CD14-positive monocyte (primary cell): ENCODE measurements at regions not wholly inside any gene's neighbourhood (a gene's known extent, or its start where the extent isn't known, plus 50 kb on each side); places are given as distances from the start of the nearest gene placed in this dataset.

Experiments used
- DNase-seq, 3 donors: peaks; one replicate each; pipeline ENCODE4 v3.0.0-alpha.2; 2011 to 2022
- H2AFZ ChIP-seq: 2 replicates; pipeline ENCODE4 v1.6.0; 2012; ENCODE audit warnings: mild to moderate bottlenecking, low read depth, low read length, inconsistent platforms; ENCODE audit not compliant: insufficient read depth, poor library complexity, severe bottlenecking
- H3K27ac ChIP-seq, 2 donors: 1 replicate in 1 of 2; 2 replicates in 1 of 2; pipeline ENCODE4 v1.5.1; 2012 to 2013; ENCODE audit warnings: low read length in 2 of 2, control low read depth in 1 of 2, inconsistent platforms in 1 of 2, low read depth in 1 of 2, mild to moderate bottlenecking in 1 of 2
- H3K27me3 ChIP-seq, 2 donors: one replicate each; pipeline versions ENCODE4 v1.6.0 to v1.6.1; 2011 to 2013; ENCODE audit warnings: low read length in 2 of 2; ENCODE audit not compliant: control insufficient read depth in 2 of 2, insufficient read depth in 2 of 2
- H3K36me3 ChIP-seq, 2 donors: replicated peaks in 1 of 2; 1 replicate in 1 of 2; 2 replicates in 1 of 2; pipeline versions ENCODE4 v1.5.1 to v1.6.1; 2012 to 2013; ENCODE audit warnings: low read length in 2 of 2, control low read depth in 1 of 2, inconsistent platforms in 1 of 2, mild to moderate bottlenecking in 1 of 2; ENCODE audit not compliant: insufficient read depth in 2 of 2, control insufficient read depth in 1 of 2
- H3K4me1 ChIP-seq, 2 donors: 1 replicate in 1 of 2; 2 replicates in 1 of 2; pipeline versions ENCODE4 v1.5.1 to v1.6.1; 2012 to 2013; ENCODE audit warnings: low read length in 2 of 2, control low read depth in 1 of 2, inconsistent platforms in 1 of 2, mild to moderate bottlenecking in 1 of 2, moderate library complexity in 1 of 2; ENCODE audit not compliant: insufficient read depth in 2 of 2, control insufficient read depth in 1 of 2
- H3K4me2 ChIP-seq: replicated peaks from 2 replicates; pipeline ENCODE3; 2012; ENCODE audit warnings: low read length, moderate library complexity, mild to moderate bottlenecking; ENCODE audit not compliant: poor library complexity, severe bottlenecking; ENCODE audit errors: extremely low read depth
- H3K4me3 ChIP-seq, 3 experiments: fragments of 200-600 bp in 1 of 3; sonication (generic) in 1 of 3; replicated peaks in 1 of 3; 1 replicate in 2 of 3; 2 replicates in 1 of 3; pipeline ENCODE4 v1.5.1; 2011 to 2013; ENCODE audit warnings: low read length in 3 of 3, mild to moderate bottlenecking in 3 of 3, control low read depth in 2 of 3, low read depth in 2 of 3, inconsistent platforms in 1 of 3, moderate library complexity in 1 of 3
- H3K79me2 ChIP-seq: 2 replicates; pipeline ENCODE4 v1.6.0; 2012; ENCODE audit warnings: mild to moderate bottlenecking, control low read depth, inconsistent platforms, low read length, moderate library complexity; ENCODE audit not compliant: insufficient read depth
- H3K9ac ChIP-seq: 2 replicates; pipeline ENCODE4 v1.6.0; 2017; ENCODE audit warnings: low read length, mild to moderate bottlenecking; ENCODE audit not compliant: insufficient read depth, poor library complexity, severe bottlenecking
- H3K9me3 ChIP-seq, 2 donors: replicated peaks in 1 of 2; 1 replicate in 1 of 2; 2 replicates in 1 of 2; pipeline versions ENCODE4 v1.5.1 to v1.6.1; 2012 to 2013; ENCODE audit warnings: low read length in 2 of 2, control low read depth in 1 of 2; ENCODE audit not compliant: control insufficient read depth in 1 of 2, insufficient read depth in 1 of 2
- H4K20me1 ChIP-seq: 2 replicates; pipeline ENCODE4 v1.6.0; 2012; ENCODE audit warnings: mild to moderate bottlenecking, low read length, control low read depth, moderate library complexity; ENCODE audit not compliant: insufficient read depth
- H3K27ac Mint-ChIP-seq, 7 donors: one replicate each; pipeline ENCODE4 v1.8.0; 2020; ENCODE audit warnings: mild to moderate bottlenecking in 7 of 7, mixed read lengths in 7 of 7, moderate library complexity in 6 of 7, inconsistent platforms in 2 of 7
- H3K27me3 Mint-ChIP-seq, 3 donors: one replicate each; pipeline ENCODE4 v1.8.0; 2021 to 2022; ENCODE audit warnings: low read depth in 3 of 3, mild to moderate bottlenecking in 3 of 3, mixed read lengths in 3 of 3, moderate library complexity in 3 of 3, inconsistent platforms in 1 of 3
- H3K36me3 Mint-ChIP-seq, 2 donors: one replicate each; pipeline ENCODE4 v1.8.0; 2020; ENCODE audit warnings: mixed read lengths in 2 of 2, inconsistent platforms in 1 of 2, mild to moderate bottlenecking in 1 of 2
- H3K4me1 Mint-ChIP-seq: one replicate; pipeline ENCODE4 v1.8.0; 2020; ENCODE audit warnings: mild to moderate bottlenecking, mixed read lengths
- H3K4me3 Mint-ChIP-seq, 2 donors: one replicate each; pipeline ENCODE4 v1.8.0; 2020; ENCODE audit warnings: mild to moderate bottlenecking in 2 of 2, mixed read lengths in 2 of 2, moderate library complexity in 1 of 2
- H3K9me3 Mint-ChIP-seq, 7 donors: one replicate each; pipeline ENCODE4 v1.8.0; 2020 to 2022; ENCODE audit warnings: mixed read lengths in 7 of 7, mild to moderate bottlenecking in 6 of 7, moderate library complexity in 6 of 7, inconsistent platforms in 2 of 7
- WGBS: methylation state at CpG from one replicate; pipeline ENCODE4 v1.1.5; 2013; ENCODE audit warnings: missing lambda C conversion rate; ENCODE audit not compliant: insufficient coverage; 5-methylcytosine and 5-hydroxymethylcytosine counted together
- intact Hi-C, 2 donors: fragments of 100-400 bp; cut with micrococcal nuclease; formaldehyde crosslinking; loops; one replicate each; pipeline versions ENCODE4 v1.15.0 to v1.15.1; 2023
- TF ChIP-seq, protein P1 (sequence below): fragments of 200-600 bp; IDR thresholded peaks from one replicate; pipeline ENCODE4 v1.8.0; 2022; ENCODE audit warnings: antibody characterized with exemption, mild to moderate bottlenecking

DNA sequence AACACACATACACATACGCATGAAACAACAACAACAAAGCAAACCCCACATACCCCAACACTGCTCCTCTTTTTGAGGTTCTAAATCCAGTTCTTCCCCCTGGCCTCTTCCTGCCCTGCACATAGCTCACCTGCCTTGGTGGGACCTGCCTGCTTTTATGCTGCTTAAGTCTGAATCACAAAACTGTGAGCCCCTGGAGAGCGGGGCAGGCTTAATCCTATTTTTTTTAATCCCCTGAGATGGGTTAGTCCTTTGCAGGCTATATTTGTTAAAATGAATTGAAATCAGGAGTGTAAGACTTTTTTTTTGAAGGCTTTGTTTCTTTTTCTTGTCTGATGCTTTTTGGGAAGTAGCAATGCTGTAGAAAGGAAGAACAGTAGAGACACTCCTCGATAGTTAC is 84.6 kb upstream of the MAX start:
- Histone ChIP-seq H3K79me2 (no peaks in the 10 kb centered on the region), H2AFZ (no peak overlapping the region), H3K27ac (no peak overlapping the region), H4K20me1 (no peaks in the 10 kb centered on the region), H3K4me3 (no peak overlapping the region), H3K4me1 (no peaks in the 10 kb centered on the region), H3K9ac (no peak overlapping the region), H3K36me3 (no peaks in the 10 kb centered on the region), H3K9me3 (peaks cover 7 to 8% of the 10 kb centered on the region in 2 donors), H3K4me2 (no peak overlapping the region), H3K27me3 (no peaks in the 10 kb centered on the region)
- peaks cover 3 to 7% (median 7%) of the 10 kb centered on the region in 3 donors for H3K27me3 Mint-ChIP-seq
- no peak overlapping the region for H3K4me3 Mint-ChIP-seq
- H3K9me3 Mint-ChIP-seq, result peaks cover 5 to 11% (median 7%) of the 10 kb centered on the region in 7 donors
- intact Hi-C loops, result no loop called here
- no peaks in the 10 kb centered on the region for H3K4me1 Mint-ChIP-seq
- no CpG with 5 or more reads among the region's 3 CpGs for WGBS
- TF ChIP-seq, protein P1, sequence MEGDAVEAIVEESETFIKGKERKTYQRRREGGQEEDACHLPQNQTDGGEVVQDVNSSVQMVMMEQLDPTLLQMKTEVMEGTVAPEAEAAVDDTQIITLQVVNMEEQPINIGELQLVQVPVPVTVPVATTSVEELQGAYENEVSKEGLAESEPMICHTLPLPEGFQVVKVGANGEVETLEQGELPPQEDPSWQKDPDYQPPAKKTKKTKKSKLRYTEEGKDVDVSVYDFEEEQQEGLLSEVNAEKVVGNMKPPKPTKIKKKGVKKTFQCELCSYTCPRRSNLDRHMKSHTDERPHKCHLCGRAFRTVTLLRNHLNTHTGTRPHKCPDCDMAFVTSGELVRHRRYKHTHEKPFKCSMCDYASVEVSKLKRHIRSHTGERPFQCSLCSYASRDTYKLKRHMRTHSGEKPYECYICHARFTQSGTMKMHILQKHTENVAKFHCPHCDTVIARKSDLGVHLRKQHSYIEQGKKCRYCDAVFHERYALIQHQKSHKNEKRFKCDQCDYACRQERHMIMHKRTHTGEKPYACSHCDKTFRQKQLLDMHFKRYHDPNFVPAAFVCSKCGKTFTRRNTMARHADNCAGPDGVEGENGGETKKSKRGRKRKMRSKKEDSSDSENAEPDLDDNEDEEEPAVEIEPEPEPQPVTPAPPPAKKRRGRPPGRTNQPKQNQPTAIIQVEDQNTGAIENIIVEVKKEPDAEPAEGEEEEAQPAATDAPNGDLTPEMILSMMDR, result no peak
- H3K36me3 Mint-ChIP-seq, result no peaks in the 10 kb centered on the region
- no peak overlapping the region for H3K27ac Mint-ChIP-seq
- no peak for DNase-seq

DNA sequence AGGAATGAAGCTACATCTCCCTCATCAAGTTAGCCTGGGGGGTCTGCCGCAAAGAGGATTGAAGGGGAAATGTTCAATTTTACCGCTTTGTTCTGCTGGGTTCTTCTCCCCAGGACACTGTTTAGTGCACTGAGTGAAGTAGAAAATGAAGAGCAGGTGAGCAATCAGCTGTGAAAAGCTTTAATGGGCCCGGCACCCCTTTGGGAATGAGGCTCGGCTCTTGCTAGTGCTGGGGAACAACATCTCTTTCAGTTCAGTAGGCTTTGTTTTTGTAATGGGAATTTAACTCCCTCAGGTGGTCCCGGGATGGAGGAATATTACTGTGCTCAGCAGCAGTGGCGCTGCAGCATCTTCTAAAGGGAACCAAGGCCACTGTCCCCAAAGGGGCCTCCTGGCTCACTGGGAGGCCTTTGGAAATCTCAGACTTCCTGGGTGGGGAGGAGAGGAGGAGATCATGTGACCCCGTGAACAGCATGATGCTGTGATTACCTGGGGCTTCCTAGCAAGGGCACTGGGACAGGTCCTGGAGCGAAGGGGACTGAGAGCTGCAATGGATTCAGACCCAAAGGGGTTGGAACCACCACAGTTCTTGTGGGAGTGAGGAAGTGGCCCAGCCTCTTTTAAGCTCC is 85.2 kb upstream of the MAX start:
- H3K36me3 ChIP-seq, result no peaks in the 10 kb centered on the region
- H3K27me3 ChIP-seq, result no peaks in the 10 kb centered on the region
- no peak overlapping the region for H3K4me3 Mint-ChIP-seq
- H3K4me3 ChIP-seq, result no peak overlapping the region
- H4K20me1 ChIP-seq, result no peaks in the 10 kb centered on the region
- intact Hi-C loops, result no loop called here
- H3K4me1 Mint-ChIP-seq, result no peaks in the 10 kb centered on the region
- H3K36me3 Mint-ChIP-seq, result no peaks in the 10 kb centered on the region
- H3K9ac ChIP-seq, result no peak overlapping the region
- H3K27ac Mint-ChIP-seq, result no peak overlapping the region
- H3K27me3 Mint-ChIP-seq, result peaks cover 3 to 7% (median 7%) of the 10 kb centered on the region in 3 donors
- no peak for DNase-seq
- TF ChIP-seq, protein P1, result no peak
- no peak overlapping the region for H2AFZ ChIP-seq
- no peak overlapping the region for H3K4me2 ChIP-seq
- no peaks in the 10 kb centered on the region for H3K79me2 ChIP-seq
- H3K9me3 ChIP-seq, result peaks cover 1 to 2% of the 10 kb centered on the region in 2 donors
- no peaks in the 10 kb centered on the region for H3K4me1 ChIP-seq
- 97% methylated on average over 5 of the region's 8 CpGs for WGBS
- H3K9me3 Mint-ChIP-seq, result peaks cover 0 to 7% (median 2%) of the 10 kb centered on the region in 7 donors
- no peak overlapping the region for H3K27ac ChIP-seq
